SK-N-SH (cell line): ENCODE measurements at regions not wholly inside any gene's neighbourhood (a gene's known extent, or its start where the extent isn't known, plus 50 kb on each side); places are given as distances from the start of the nearest gene placed in this dataset.

Experiments used
- CTCF ChIA-PET: fragments of 300-600, 350-600 bp; formaldehyde crosslinking; extraction: SDS; loops from one replicate; lab custom pipeline; 2021; lab: Yijun Ruan, JAX
- POLR2A ChIA-PET: fragments of 350-600 bp; sonication (Branson Sonifier 250); formaldehyde crosslinking; extraction: SDS; loops from one replicate; lab custom pipeline; 2020; ENCODE audit warnings: antibody characterized with exemption, inconsistent platforms; lab: Yijun Ruan, JAX
- DNase-seq: peaks from one replicate; pipeline ENCODE4 v3.0.0; 2012
- H2AFZ ChIP-seq: fragments of 200-600 bp; sonication (generic); 2 replicates; pipeline ENCODE4 v1.8.1; 2016; ENCODE audit warnings: antibody characterized with exemption, mild to moderate bottlenecking, low read depth
- H3F3A ChIP-seq: fragments of 200-600 bp; sonication (generic); replicated peaks from 2 replicates; pipeline ENCODE3; 2016; ENCODE audit warnings: antibody characterized with exemption, mild to moderate bottlenecking; ENCODE audit not compliant: insufficient read depth
- H3K27ac ChIP-seq, 2 experiments: fragments of 200-500 bp in 1 of 2; fragments of 200-600 bp in 1 of 2; sonication (Bioruptor generic) in 1 of 2; sonication (generic), shearing (Covaris generic) in 1 of 2; 2 replicates each; pipeline versions ENCODE4 v1.5.1 to v1.6.1; 2014 to 2016; ENCODE audit warnings: low read depth in 2 of 2, inconsistent platforms in 1 of 2, low read length in 1 of 2, mild to moderate bottlenecking in 1 of 2, mixed read lengths in 1 of 2
- H3K27me3 ChIP-seq: fragments of 200-600 bp; sonication (generic), shearing (Covaris generic); 2 replicates; pipeline ENCODE4 v1.6.1; 2016; ENCODE audit warnings: mixed run types; ENCODE audit not compliant: insufficient read depth
- H3K36me3 ChIP-seq, 2 experiments: fragments of 200-500 bp in 1 of 2; fragments of 200-600 bp in 1 of 2; sonication (Bioruptor generic) in 1 of 2; sonication (generic) in 1 of 2; replicated peaks in 1 of 2; 2 replicates each; pipeline versions ENCODE3 to v1.5.1; 2014 to 2016; ENCODE audit warnings: low read length in 1 of 2, mild to moderate bottlenecking in 1 of 2; ENCODE audit not compliant: insufficient read depth in 2 of 2, control insufficient read depth in 1 of 2
- H3K4me1 ChIP-seq, 2 experiments: fragments of 200-500 bp in 1 of 2; fragments of 200-600 bp in 1 of 2; sonication (Bioruptor generic) in 1 of 2; sonication (generic), shearing (Covaris generic) in 1 of 2; 2 replicates each; pipeline versions ENCODE4 v1.5.1 to v1.6.1; 2014 to 2016; ENCODE audit warnings: low read depth in 1 of 2, low read length in 1 of 2, mixed run types in 1 of 2; ENCODE audit not compliant: insufficient read depth in 2 of 2, control insufficient read depth in 1 of 2
- H3K4me2 ChIP-seq: fragments of 200-600 bp; sonication (generic), shearing (Covaris generic); 2 replicates; pipeline ENCODE4 v1.6.1; 2017; ENCODE audit warnings: mixed run types
- H3K4me3 ChIP-seq, 2 experiments: fragments of 200-500 bp in 1 of 2; fragments of 200-600 bp in 1 of 2; sonication (Bioruptor generic) in 1 of 2; sonication (generic), shearing (Covaris generic) in 1 of 2; 2 replicates each; pipeline versions ENCODE4 v1.5.1 to v1.8.1; 2014 to 2016; ENCODE audit warnings: low read depth in 2 of 2, inconsistent platforms in 1 of 2, low read length in 1 of 2, mild to moderate bottlenecking in 1 of 2, mixed read lengths in 1 of 2, moderate library complexity in 1 of 2
- H3K79me2 ChIP-seq: fragments of 200-600 bp; sonication (generic); 2 replicates; pipeline ENCODE4 v1.8.1; 2017; ENCODE audit warnings: mild to moderate bottlenecking; ENCODE audit not compliant: insufficient read depth
- H3K9ac ChIP-seq: fragments of 200-600 bp; sonication (generic); 2 replicates; pipeline ENCODE4 v1.6.1; 2017; ENCODE audit warnings: mixed run types
- H3K9me2 ChIP-seq: fragments of 200-600 bp; sonication (generic); 2 replicates; pipeline ENCODE4 v1.6.1; 2017; ENCODE audit warnings: mixed run types
- H3K9me3 ChIP-seq: fragments of 200-600 bp; sonication (generic); 2 replicates; pipeline ENCODE4 v1.6.1; 2017; ENCODE audit warnings: mixed run types, mild to moderate bottlenecking, moderate library complexity
- H4K20me1 ChIP-seq: fragments of 200-600 bp; sonication (generic); 2 replicates; pipeline ENCODE4 v1.6.1; 2017; ENCODE audit warnings: mild to moderate bottlenecking, mixed run types; ENCODE audit not compliant: insufficient read depth
- EZH2phosphoT487 ChIP-seq: fragments of 200-600 bp; sonication (generic); IDR thresholded peaks from 2 replicates; pipeline ENCODE4 v1.6.1; 2017; ENCODE audit warnings: low read depth, mixed run types, mild to moderate bottlenecking, antibody characterized with exemption, moderate library complexity, borderline replicate concordance
- FOSL2 ChIP-seq: IDR thresholded peaks from 2 replicates; pipeline ENCODE4 v1.4.0; 2012; ENCODE audit warnings: low read depth, mild to moderate bottlenecking, moderate library complexity, borderline replicate concordance
- GATA2 ChIP-seq: sonication (generic); formaldehyde crosslinking; IDR thresholded peaks from 2 replicates; pipeline ENCODE4 v1.5.0; 2020; ENCODE audit warnings: mild to moderate bottlenecking, missing genetic modification reagents
- POLR2AphosphoS5 ChIP-seq: IDR thresholded peaks from 2 replicates; pipeline ENCODE4 v1.6.1; 2012; ENCODE audit warnings: low read depth, low read length
- RAD21 ChIP-seq: IDR thresholded peaks from 2 replicates; pipeline ENCODE4 v1.6.1; 2012; ENCODE audit warnings: mild to moderate bottlenecking, low read length
- RXRA ChIP-seq: IDR thresholded peaks from 2 replicates; pipeline ENCODE4 v1.4.0; 2012; ENCODE audit warnings: low read depth, mild to moderate bottlenecking, borderline replicate concordance
- SIN3A ChIP-seq: IDR thresholded peaks from 2 replicates; pipeline ENCODE4 v1.6.1; 2012; ENCODE audit warnings: low read depth, mild to moderate bottlenecking, low read length, moderate library complexity, borderline replicate concordance
- USF2 ChIP-seq: fragments of 150-350 bp; IDR thresholded peaks from 2 replicates; pipeline ENCODE4 v1.6.1; 2017; ENCODE audit warnings: antibody characterized with exemption, low read length, low read depth, borderline replicate concordance
- WGBS: methylation state at CpG from one replicate; pipeline ENCODE4 v1.1.6; 2017; ENCODE audit warnings: low lambda C conversion rate; 5-methylcytosine and 5-hydroxymethylcytosine counted together
- TF ChIP-seq, protein P1 (sequence below): fragments of 200-600 bp; sonication (generic); IDR thresholded peaks from 2 replicates; pipeline ENCODE4 v1.6.1; 2017; ENCODE audit warnings: antibody characterized with exemption, mild to moderate bottlenecking, moderate library complexity
- TF ChIP-seq, protein P2 (sequence below): IDR thresholded peaks from 2 replicates; pipeline ENCODE4 v1.4.0; 2012; ENCODE audit warnings: low read depth, borderline replicate concordance

DNA sequence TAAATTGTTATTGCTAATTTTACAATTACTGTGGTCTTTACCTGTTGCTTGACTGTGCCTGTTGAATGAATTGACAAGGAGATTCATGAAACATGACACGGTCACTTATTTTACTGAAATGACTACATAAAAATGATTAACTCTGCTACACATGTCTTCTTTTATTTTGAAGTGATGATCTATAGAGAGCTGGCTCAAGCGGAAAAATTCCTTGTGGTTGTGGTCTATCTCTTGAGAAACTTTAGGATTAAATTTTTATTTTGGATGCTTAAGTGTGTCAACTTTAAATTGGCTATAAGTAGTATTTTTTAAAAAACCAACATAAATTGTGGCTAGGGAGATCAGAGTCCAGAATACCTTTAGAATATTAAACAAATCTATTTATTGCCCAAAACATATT lies 131.8 kb upstream of the PITX2 start:
- H3K9ac ChIP-seq: no peak overlapping the region
- no peaks in the 10 kb centered on the region for H3K36me3 ChIP-seq
- ChIA-PET CTCF (no interaction called here), POLR2A (no interaction called here)
- no peaks in the 10 kb centered on the region for H4K20me1 ChIP-seq
- H3K9me3 ChIP-seq: no peaks in the 10 kb centered on the region
- no peak overlapping the region for H3K4me2 ChIP-seq
- no peak overlapping the region for H2AFZ ChIP-seq
- no peaks in the 10 kb centered on the region for H3K4me1 ChIP-seq
- DNase-seq: no peak
- no peaks in the 10 kb centered on the region; the same call in 1 of the 2 replicates for H3K27me3 ChIP-seq
- H3F3A ChIP-seq: no peaks in the 10 kb centered on the region
- H3K9me2 ChIP-seq: no peaks in the 10 kb centered on the region; the same call in 1 of the 2 replicates
- no peak overlapping the region for H3K27ac ChIP-seq
- 0% methylated on average over 2 of the region's 2 CpGs for WGBS
- no peak overlapping the region for H3K4me3 ChIP-seq
- TF ChIP-seq POLR2AphosphoS5: no peak
- TF ChIP-seq, protein P1, sequence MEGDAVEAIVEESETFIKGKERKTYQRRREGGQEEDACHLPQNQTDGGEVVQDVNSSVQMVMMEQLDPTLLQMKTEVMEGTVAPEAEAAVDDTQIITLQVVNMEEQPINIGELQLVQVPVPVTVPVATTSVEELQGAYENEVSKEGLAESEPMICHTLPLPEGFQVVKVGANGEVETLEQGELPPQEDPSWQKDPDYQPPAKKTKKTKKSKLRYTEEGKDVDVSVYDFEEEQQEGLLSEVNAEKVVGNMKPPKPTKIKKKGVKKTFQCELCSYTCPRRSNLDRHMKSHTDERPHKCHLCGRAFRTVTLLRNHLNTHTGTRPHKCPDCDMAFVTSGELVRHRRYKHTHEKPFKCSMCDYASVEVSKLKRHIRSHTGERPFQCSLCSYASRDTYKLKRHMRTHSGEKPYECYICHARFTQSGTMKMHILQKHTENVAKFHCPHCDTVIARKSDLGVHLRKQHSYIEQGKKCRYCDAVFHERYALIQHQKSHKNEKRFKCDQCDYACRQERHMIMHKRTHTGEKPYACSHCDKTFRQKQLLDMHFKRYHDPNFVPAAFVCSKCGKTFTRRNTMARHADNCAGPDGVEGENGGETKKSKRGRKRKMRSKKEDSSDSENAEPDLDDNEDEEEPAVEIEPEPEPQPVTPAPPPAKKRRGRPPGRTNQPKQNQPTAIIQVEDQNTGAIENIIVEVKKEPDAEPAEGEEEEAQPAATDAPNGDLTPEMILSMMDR: no peak
- no peaks in the 10 kb centered on the region for H3K79me2 ChIP-seq

DNA sequence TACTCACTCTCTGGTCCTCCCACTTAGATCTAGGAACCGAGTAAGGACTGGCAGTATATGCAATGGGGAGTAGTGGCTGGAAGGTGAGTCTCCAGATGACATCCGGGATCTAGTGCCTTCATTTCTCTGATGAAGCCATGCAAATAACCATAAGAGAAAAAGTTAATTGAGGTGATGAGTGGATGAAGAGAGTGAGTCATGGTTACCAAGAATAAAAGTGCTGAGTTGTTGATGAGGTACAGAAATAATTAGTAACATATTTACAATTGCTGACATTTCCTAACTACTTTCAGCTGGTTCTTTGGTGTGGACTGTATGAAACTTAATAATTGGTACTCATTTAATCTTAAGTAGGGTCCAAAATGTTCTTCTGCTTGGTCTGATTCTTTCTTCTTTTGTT lies 146.7 kb upstream of the PITX2 start:
- H3K9me3 ChIP-seq: no peaks in the 10 kb centered on the region
- ChIA-PET POLR2A (no interaction called here), CTCF (no interaction called here)
- no peaks in the 10 kb centered on the region for H3K9me2 ChIP-seq
- H3K4me2 ChIP-seq: no peak overlapping the region
- no peak for DNase-seq
- H3K27ac ChIP-seq: no peak overlapping the region
- TF ChIP-seq GATA2: no peak
- no peak for TF ChIP-seq FOSL2
- TF ChIP-seq USF2: no peak
- TF ChIP-seq RXRA: no peak
- TF ChIP-seq RAD21: no peak
- TF ChIP-seq, protein P2, sequence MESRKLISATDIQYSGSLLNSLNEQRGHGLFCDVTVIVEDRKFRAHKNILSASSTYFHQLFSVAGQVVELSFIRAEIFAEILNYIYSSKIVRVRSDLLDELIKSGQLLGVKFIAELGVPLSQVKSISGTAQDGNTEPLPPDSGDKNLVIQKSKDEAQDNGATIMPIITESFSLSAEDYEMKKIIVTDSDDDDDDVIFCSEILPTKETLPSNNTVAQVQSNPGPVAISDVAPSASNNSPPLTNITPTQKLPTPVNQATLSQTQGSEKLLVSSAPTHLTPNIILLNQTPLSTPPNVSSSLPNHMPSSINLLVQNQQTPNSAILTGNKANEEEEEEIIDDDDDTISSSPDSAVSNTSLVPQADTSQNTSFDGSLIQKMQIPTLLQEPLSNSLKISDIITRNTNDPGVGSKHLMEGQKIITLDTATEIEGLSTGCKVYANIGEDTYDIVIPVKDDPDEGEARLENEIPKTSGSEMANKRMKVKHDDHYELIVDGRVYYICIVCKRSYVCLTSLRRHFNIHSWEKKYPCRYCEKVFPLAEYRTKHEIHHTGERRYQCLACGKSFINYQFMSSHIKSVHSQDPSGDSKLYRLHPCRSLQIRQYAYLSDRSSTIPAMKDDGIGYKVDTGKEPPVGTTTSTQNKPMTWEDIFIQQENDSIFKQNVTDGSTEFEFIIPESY: no peak
- no peak for TF ChIP-seq EZH2phosphoT487
- no peak for TF ChIP-seq SIN3A
- H3K4me3 ChIP-seq: no peak overlapping the region
- no peaks in the 10 kb centered on the region for H4K20me1 ChIP-seq
- no peaks in the 10 kb centered on the region for H3K79me2 ChIP-seq
- no peaks in the 10 kb centered on the region for H3K36me3 ChIP-seq
- H3K27me3 ChIP-seq: no peaks in the 10 kb centered on the region
- H3K4me1 ChIP-seq: no peaks in the 10 kb centered on the region
- H3K9ac ChIP-seq: no peak overlapping the region
- no peaks in the 10 kb centered on the region for H3F3A ChIP-seq
- WGBS: 2% methylated on average over 2 of the region's 2 CpGs
- H2AFZ ChIP-seq: no peak overlapping the region
